ENCODE measurements at regions not wholly inside any gene's neighbourhood (a gene's known extent, or its start where the extent isn't known, plus 50 kb on each side); places are given as distances from the start of the nearest gene placed in this dataset.

DNA sequence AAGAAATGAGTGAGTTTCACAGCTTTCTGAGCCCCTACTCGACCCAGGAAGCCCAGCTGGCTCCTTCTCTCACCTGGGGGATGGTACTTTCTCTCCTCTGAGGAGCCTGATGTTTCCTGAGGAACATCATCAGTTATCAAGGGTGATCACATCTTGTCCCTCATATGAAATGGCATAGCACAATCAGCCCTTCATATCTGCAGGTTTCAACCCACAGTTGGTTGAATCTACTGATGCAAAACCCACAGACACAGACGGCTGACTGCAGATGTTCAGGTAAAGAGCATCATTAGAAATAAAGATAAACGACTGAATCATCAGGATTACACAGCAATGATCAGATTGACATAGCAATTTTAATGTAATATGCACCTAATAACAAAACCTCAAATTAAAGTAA lies 93.6 kb upstream of the OSTN start:
- intact Hi-C loops (cut with micrococcal nuclease; ENCODE audit: unreplicated experiment): no loop called here
- ChIA-PET CTCF (no interaction called here), POLR2A (ENCODE audit: low non-redundant PET) (no interaction called here)
- Histone ChIP-seq H3K27me3 (replicated peaks; ENCODE audit: insufficient read depth, low read depth, low read length, poor library complexity) (no peaks in the 10 kb centered on the region), H3K4me3 (ENCODE audit: low read depth, low read length, poor library complexity, severe bottlenecking) (no peak overlapping the region), H3K36me3 (ENCODE audit: insufficient read depth, low read length, poor library complexity, severe bottlenecking) (no peaks in the 10 kb centered on the region), H3K4me1 (ENCODE audit: insufficient read depth, low read length, poor library complexity, severe bottlenecking) (no peaks in the 10 kb centered on the region), H3K27ac (ENCODE audit: low read depth, low read length, poor library complexity, severe bottlenecking) (no peak overlapping the region), H3K9me3 (ENCODE audit: low read depth, low read length, poor library complexity, severe bottlenecking) (no peaks in the 10 kb centered on the region)
- TF ChIP-seq EZH2 (IDR thresholded peaks at IDR 0.05; ENCODE audit: borderline replicate concordance, low read depth, low read length, poor library complexity, severe bottlenecking): no peak
- TF ChIP-seq, protein P1, sequence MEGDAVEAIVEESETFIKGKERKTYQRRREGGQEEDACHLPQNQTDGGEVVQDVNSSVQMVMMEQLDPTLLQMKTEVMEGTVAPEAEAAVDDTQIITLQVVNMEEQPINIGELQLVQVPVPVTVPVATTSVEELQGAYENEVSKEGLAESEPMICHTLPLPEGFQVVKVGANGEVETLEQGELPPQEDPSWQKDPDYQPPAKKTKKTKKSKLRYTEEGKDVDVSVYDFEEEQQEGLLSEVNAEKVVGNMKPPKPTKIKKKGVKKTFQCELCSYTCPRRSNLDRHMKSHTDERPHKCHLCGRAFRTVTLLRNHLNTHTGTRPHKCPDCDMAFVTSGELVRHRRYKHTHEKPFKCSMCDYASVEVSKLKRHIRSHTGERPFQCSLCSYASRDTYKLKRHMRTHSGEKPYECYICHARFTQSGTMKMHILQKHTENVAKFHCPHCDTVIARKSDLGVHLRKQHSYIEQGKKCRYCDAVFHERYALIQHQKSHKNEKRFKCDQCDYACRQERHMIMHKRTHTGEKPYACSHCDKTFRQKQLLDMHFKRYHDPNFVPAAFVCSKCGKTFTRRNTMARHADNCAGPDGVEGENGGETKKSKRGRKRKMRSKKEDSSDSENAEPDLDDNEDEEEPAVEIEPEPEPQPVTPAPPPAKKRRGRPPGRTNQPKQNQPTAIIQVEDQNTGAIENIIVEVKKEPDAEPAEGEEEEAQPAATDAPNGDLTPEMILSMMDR (conservative IDR thresholded peaks at IDR 0.05; ENCODE audit: low read depth, low read length): no peak
- BruUV-seq (replicated peaks): no TSS peak
- no peak for DNase-seq (ENCODE audit: low spot score)

- no peak overlapping the region for H3K27ac ChIP-seq (ENCODE audit: low read depth, low read length, poor library complexity, severe bottlenecking)
- POLR2A ChIA-PET (ENCODE audit: low non-redundant PET): no interaction called here
- H3K4me3 ChIP-seq (ENCODE audit: low read depth, low read length, poor library complexity, severe bottlenecking): no peak overlapping the region
- H3K9me3 ChIP-seq (ENCODE audit: low read depth, low read length, poor library complexity, severe bottlenecking): no peaks in the 10 kb centered on the region
- no peaks in the 10 kb centered on the region for H3K36me3 ChIP-seq (ENCODE audit: insufficient read depth, low read length, poor library complexity, severe bottlenecking)
- TF ChIP-seq EZH2 (IDR thresholded peaks at IDR 0.05; ENCODE audit: borderline replicate concordance, low read depth, low read length, poor library complexity, severe bottlenecking): no peak
- no peaks in the 10 kb centered on the region for H3K27me3 ChIP-seq (replicated peaks; ENCODE audit: insufficient read depth, low read depth, low read length, poor library complexity)
- intact Hi-C loops (cut with micrococcal nuclease; ENCODE audit: unreplicated experiment): no loop called here
- DNase-seq (ENCODE audit: low spot score): no peak
- BruUV-seq (replicated peaks): no TSS peak
- H3K4me1 ChIP-seq (ENCODE audit: insufficient read depth, low read length, poor library complexity, severe bottlenecking): no peaks in the 10 kb centered on the region
- CTCF ChIA-PET: no interaction called here
These were observed 98.5 kb upstream of the OSTN start for GRCh38 chr3:191100516-191100915.

DNA sequence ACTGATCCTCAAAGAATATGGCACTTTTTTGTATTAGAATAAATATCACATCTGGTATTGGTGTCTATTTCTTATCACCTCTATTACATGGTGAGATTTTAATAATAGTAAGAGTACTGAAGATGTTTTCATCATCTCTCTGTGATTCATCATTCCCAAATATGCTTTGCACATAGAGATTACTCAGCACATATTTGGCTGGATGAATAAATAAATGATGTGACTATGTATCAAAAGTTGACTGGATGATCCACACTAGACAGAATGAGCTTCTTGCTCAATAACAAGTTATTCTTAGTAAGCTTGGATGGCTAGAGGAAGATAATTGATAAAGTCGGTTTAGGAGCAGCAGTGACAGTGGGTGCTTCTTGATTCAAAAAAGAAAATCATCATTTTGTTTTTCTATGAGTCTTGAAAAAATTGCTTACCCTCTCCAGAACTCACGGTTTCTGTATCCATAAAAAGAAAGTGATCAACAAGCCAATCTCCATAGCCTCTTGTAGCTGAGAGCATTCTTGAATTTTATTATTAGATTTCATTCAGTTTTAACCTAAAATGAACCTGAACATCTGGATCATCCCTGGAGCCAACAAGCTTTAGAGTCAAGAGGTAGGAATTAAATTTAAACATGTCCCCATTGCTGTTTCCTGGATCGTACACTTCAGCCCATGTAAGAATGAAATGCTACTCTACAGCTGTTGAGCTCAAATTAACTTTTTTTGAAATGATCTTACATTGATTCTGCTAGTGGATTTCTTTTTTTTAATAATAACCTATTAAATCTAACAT lies 104.8 kb upstream of the OSTN start:
- Histone ChIP-seq H3K36me3 (ENCODE audit: insufficient read depth, low read length, poor library complexity, severe bottlenecking) (no peaks in the 10 kb centered on the region), H3K27me3 (replicated peaks; ENCODE audit: insufficient read depth, low read depth, low read length, poor library complexity) (no peaks in the 10 kb centered on the region), H3K4me3 (ENCODE audit: low read depth, low read length, poor library complexity, severe bottlenecking) (no peak overlapping the region), H3K27ac (ENCODE audit: low read depth, low read length, poor library complexity, severe bottlenecking) (no peak overlapping the region), H3K4me1 (ENCODE audit: insufficient read depth, low read length, poor library complexity, severe bottlenecking) (no peaks in the 10 kb centered on the region), H3K9me3 (ENCODE audit: low read depth, low read length, poor library complexity, severe bottlenecking) (no peaks in the 10 kb centered on the region)
- intact Hi-C loops (cut with micrococcal nuclease; ENCODE audit: unreplicated experiment): no loop called here
- ChIA-PET POLR2A (ENCODE audit: low non-redundant PET) (no interaction called here), CTCF (no interaction called here)
- no TSS peak for BruUV-seq (replicated peaks)
- TF ChIP-seq EZH2 (IDR thresholded peaks at IDR 0.05; ENCODE audit: borderline replicate concordance, low read depth, low read length, poor library complexity, severe bottlenecking): no peak
- TF ChIP-seq, protein P1 (conservative IDR thresholded peaks at IDR 0.05; ENCODE audit: low read depth, low read length): no peak
- no peak for DNase-seq (ENCODE audit: low spot score)

DNA sequence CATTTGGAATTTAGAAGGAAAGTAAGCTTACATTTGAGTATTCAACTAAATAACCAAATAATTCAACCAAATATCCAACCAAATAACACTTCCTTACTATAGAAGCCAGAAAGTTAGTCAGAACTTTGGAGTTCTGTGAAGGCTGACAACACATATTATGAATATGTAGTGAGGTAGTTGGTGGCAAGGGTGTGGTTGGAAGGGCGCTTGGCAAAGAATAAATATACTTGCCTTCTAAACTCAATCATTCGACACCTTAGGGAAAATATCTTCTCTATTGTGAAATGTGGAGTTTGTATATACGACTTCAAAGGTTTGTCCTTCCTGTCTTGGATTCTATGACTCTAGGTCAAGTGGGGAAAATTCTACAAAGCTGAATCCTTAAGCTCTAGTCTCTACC lies 111.7 kb upstream of the OSTN start:
- no TSS peak for BruUV-seq (replicated peaks)
- H3K4me3 ChIP-seq (ENCODE audit: low read depth, low read length, poor library complexity, severe bottlenecking): no peak overlapping the region
- no peak for TF ChIP-seq EZH2 (IDR thresholded peaks at IDR 0.05; ENCODE audit: borderline replicate concordance, low read depth, low read length, poor library complexity, severe bottlenecking)
- TF ChIP-seq, protein P1 (conservative IDR thresholded peaks at IDR 0.05; ENCODE audit: low read depth, low read length): no peak
- DNase-seq (ENCODE audit: low spot score): no peak
- no peaks in the 10 kb centered on the region for H3K4me1 ChIP-seq (ENCODE audit: insufficient read depth, low read length, poor library complexity, severe bottlenecking)
- no peaks in the 10 kb centered on the region for H3K27me3 ChIP-seq (replicated peaks; ENCODE audit: insufficient read depth, low read depth, low read length, poor library complexity)
- H3K9me3 ChIP-seq (ENCODE audit: low read depth, low read length, poor library complexity, severe bottlenecking): no peaks in the 10 kb centered on the region
- no peaks in the 10 kb centered on the region for H3K36me3 ChIP-seq (ENCODE audit: insufficient read depth, low read length, poor library complexity, severe bottlenecking)
- intact Hi-C loops (cut with micrococcal nuclease; ENCODE audit: unreplicated experiment): no loop called here
- ChIA-PET CTCF (no interaction called here), POLR2A (ENCODE audit: low non-redundant PET) (no interaction called here)
- no peak overlapping the region for H3K27ac ChIP-seq (ENCODE audit: low read depth, low read length, poor library complexity, severe bottlenecking)

Data from A673 (cell line).